ENCODE measurements at regions not wholly inside any gene's neighbourhood (a gene's known extent, or its start where the extent isn't known, plus 50 kb on each side); places are given as distances from the start of the nearest gene placed in this dataset.
A peak's percentile ranks its signal among the peaks of the same experiment; 100 is the strongest.

DNA sequence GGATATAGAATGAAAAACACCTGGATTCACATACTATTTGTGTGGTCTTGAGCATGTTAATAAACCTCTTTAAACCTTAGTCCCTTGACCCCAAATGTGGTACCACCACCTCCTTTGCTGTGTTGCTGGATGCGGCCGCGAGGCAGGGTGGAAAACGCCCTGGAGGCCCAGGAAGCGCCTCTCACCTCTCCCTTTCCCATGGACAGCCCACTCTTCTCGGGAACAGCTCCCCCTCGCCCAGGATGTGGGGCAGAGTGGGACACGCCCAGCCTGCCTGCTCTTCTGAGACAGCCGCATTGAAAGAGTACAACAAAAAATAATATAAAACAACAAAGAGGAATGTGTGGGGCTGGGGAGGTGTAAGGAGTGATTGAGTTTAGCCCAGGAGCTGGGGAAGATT is 549.0 kb upstream of the ID2 start:
- DNase-seq: no peak
- no peaks in the 10 kb centered on the region for H3K4me1 ChIP-seq
- intact Hi-C loops (cut with DNase I; ENCODE audit: low total_unique reads): no loop called here

DNA sequence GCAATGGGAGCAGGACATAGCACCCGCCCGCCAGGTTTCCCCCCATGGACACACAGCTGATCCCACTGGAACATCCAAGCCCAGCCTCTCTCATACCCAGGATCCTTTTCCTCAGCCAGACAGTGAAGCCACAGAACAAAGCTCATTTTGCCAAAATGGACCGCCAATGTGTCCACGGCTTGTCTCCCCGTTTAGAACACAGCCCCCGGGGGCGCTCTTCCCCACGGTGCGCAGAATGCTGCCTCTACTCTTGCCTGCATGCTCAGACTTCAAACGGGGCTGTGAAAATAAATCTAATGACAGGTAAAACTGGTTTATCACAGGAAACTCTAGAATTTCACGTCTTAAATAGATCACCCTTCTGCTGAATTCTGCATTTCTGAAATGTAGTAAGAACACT is 548.5 kb upstream of the ID2 start:
- Histone ChIP-seq H3K4me1 (no peaks in the 10 kb centered on the region), H3K4me3 (no peak overlapping the region), H3K36me3 (no peaks in the 10 kb centered on the region), H3K27me3 (no peaks in the 10 kb centered on the region), H3K9me3 (no peaks in the 10 kb centered on the region), H3K27ac (no peak overlapping the region)
- no peak for TF ChIP-seq POLR2A (IDR thresholded peaks at IDR 0.05)
- no peak for DNase-seq
- intact Hi-C loops (cut with DNase I; ENCODE audit: low total_unique reads): no loop called here

More for the DNA sequence above, 549.0 kb upstream of the ID2 start:
- H3K27ac ChIP-seq: no peak overlapping the region
- no peaks in the 10 kb centered on the region for H3K9me3 ChIP-seq
- H3K27me3 ChIP-seq: no peaks in the 10 kb centered on the region
- no peak overlapping the region for H3K4me3 ChIP-seq
- H3K36me3 ChIP-seq: no peaks in the 10 kb centered on the region
- TF ChIP-seq POLR2A (IDR thresholded peaks at IDR 0.05) (no peak), CTCF (IDR thresholded peaks at IDR 0.05) (no peak)

- peak overlapping the region; percentile 71 to 75 for H3K27ac ChIP-seq
- no peaks in the 10 kb centered on the region for H3K27me3 ChIP-seq
- intact Hi-C loops (cut with DNase I; ENCODE audit: low total_unique reads): no loop called here
- DNase-seq: no peak
- no peaks in the 10 kb centered on the region for H3K36me3 ChIP-seq
- no peak overlapping the region for H3K4me3 ChIP-seq
- TF ChIP-seq POLR2A (IDR thresholded peaks at IDR 0.05): no peak
- no peak for TF ChIP-seq CTCF (IDR thresholded peaks at IDR 0.05)
- H3K4me1 ChIP-seq: no peaks in the 10 kb centered on the region
- H3K9me3 ChIP-seq: no peaks in the 10 kb centered on the region
Measured at GRCh38 chr2:8133913-8134472, 547.9 kb upstream of the ID2 start.

DNA sequence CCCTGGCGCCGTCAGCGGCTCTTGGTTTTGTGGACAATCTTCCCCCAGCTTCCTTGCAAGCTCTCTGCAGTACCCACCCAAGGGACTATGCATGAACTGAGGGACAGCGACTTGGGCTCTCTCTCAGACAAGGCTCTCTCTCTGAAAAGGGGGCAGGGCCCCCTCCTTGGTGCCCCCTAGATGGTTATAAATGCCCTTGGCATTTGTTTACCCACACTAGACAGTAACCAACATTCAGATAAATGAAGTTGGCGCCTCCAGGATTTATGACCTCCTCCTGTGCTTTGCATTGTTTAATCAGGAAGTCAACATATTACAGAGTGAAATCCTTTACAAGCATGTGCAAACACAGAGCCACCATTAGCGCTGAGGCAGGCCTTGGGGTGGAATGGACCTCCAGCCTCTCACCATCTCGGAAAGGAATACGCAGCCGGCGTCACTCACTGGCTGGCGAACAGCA is 547.4 kb upstream of the ID2 start:
- intact Hi-C loops (cut with DNase I; ENCODE audit: low total_unique reads): no loop called here
- TF ChIP-seq CTCF (IDR thresholded peaks at IDR 0.05): no peak
- no peak for TF ChIP-seq POLR2A (IDR thresholded peaks at IDR 0.05)
- Histone ChIP-seq H3K36me3 (no peaks in the 10 kb centered on the region), H3K4me1 (peaks cover 0 to under 1% of the 10 kb centered on the region in 2 donors), H3K9me3 (no peaks in the 10 kb centered on the region), H3K27me3 (no peaks in the 10 kb centered on the region), H3K4me3 (no peak overlapping the region), H3K27ac (peak overlapping the region; percentile 71 to 75)
- DNase-seq: no peak

GRCh38 chr2:8134985-8135682 is 546.7 kb upstream of the ID2 start:
- no peak for DNase-seq
- no peaks in the 10 kb centered on the region for H3K9me3 ChIP-seq
- peak overlapping the region; percentile 71 to 75 for H3K27ac ChIP-seq
- H3K4me1 ChIP-seq: peaks cover 0 to 5% of the 10 kb centered on the region in 2 donors
- intact Hi-C loops (cut with DNase I; ENCODE audit: low total_unique reads): no loop called here
- H3K36me3 ChIP-seq: no peaks in the 10 kb centered on the region
- no peak overlapping the region for H3K4me3 ChIP-seq
- TF ChIP-seq CTCF (IDR thresholded peaks at IDR 0.05) (no peak), POLR2A (IDR thresholded peaks at IDR 0.05) (no peak)
- H3K27me3 ChIP-seq: no peaks in the 10 kb centered on the region
